ENCODE measurements at regions not wholly inside any gene's neighbourhood (a gene's known extent, or its start where the extent isn't known, plus 50 kb on each side); places are given as distances from the start of the nearest gene placed in this dataset.

GRCh38 chr12:62166525-62166924, 93.7 kb upstream of the USP15 start:
- TF ChIP-seq CTCF (conservative IDR thresholded peaks at IDR 0.05) = no peak
- no peak for TF ChIP-seq EZH2 (IDR thresholded peaks at IDR 0.05; ENCODE audit: low read depth)
